Fibroblast of the aortic adventitia (primary cell): ENCODE measurements at regions not wholly inside any gene's neighbourhood (a gene's known extent, or its start where the extent isn't known, plus 50 kb on each side); places are given as distances from the start of the nearest gene placed in this dataset.
"Not testable (repeated sequence)": the region's sequence is repeated elsewhere in the genome, so short reads cannot be mapped to it uniquely, and the experiment has no call there.

ENCODE experiments used
- DNase-seq: peaks from one replicate; pipeline ENCODE4 v3.0.0-alpha.2; 2010; ENCODE audit warnings: low read depth
- H3K4me3 ChIP-seq: 2 replicates; pipeline ENCODE4 v1.5.1; 2011; ENCODE audit warnings: low read depth, mild to moderate bottlenecking, control low read depth, low read length, moderate library complexity
- CTCF ChIP-seq: IDR thresholded peaks from 2 replicates; pipeline ENCODE4 v1.5.1; 2011; ENCODE audit warnings: mild to moderate bottlenecking, low read length, control low read depth, inconsistent platforms; ENCODE audit not compliant: insufficient read depth

GRCh38 chr4:138113819-138114400, 128.2 kb downstream of the SLC7A11 start:
- peak; percentile 87 for DNase-seq
- H3K4me3 ChIP-seq: no peak overlapping the region
- TF ChIP-seq CTCF: no peak

GRCh38 chr4:138112890-138113289, 129.3 kb downstream of the SLC7A11 start:
- not testable (repeated sequence) for DNase-seq, H3K4me3 ChIP-seq

GRCh38 chr4:138112389-138112788, 129.8 kb downstream of the SLC7A11 start:
- TF ChIP-seq CTCF: no peak
- no peak overlapping the region for H3K4me3 ChIP-seq
- no peak for DNase-seq

- no peak for TF ChIP-seq CTCF
- no peak overlapping the region for H3K4me3 ChIP-seq
- peak; percentile 74 for DNase-seq
These were observed 130.6 kb downstream of the SLC7A11 start for GRCh38 chr4:138111462-138112000.

GRCh38 chr4:138110815-138111214, 131.3 kb downstream of the SLC7A11 start:
- H3K4me3 ChIP-seq: no peak overlapping the region
- DNase-seq: peak; percentile 69
- no peak for TF ChIP-seq CTCF

GRCh38 chr4:138107023-138107422, 135.1 kb downstream of the SLC7A11 start:
- no peak for DNase-seq
- no peak for TF ChIP-seq CTCF
- H3K4me3 ChIP-seq: no peak overlapping the region

- TF ChIP-seq CTCF: no peak
- no peak for DNase-seq
- H3K4me3 ChIP-seq: no peak overlapping the region
These were observed 136.8 kb downstream of the SLC7A11 start for GRCh38 chr4:138105331-138105730.
